NCI-H2171 (cell line): ENCODE measurements at regions not wholly inside any gene's neighbourhood (a gene's known extent, or its start where the extent isn't known, plus 50 kb on each side); places are given as distances from the start of the nearest gene placed in this dataset.

Experiments
- DNase-seq: peaks from one replicate; lab custom pipeline; 2025; lab: John Stamatoyannopoulos, UW

DNA sequence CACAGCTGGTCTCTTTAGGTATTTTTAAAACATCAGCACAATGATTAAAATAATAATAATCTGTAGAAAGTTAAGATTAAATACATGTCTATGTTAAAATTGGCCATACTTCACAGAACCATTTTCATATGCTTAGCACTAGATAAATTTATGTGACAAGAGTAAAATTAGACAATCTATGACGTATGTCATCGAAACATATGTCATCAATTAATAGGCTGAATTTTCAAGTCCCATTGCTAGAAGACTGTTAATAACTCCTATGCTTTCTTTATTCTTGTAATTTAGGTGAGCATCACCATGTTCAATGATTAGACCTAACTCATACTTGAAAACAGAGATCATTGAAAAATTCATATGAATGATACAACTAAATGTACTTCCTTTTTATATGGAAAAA is 593.3 kb upstream of the KCNMB2 start:
- no peak for DNase-seq

- DNase-seq = no peak
Measured at GRCh38 chr3:177944228-177944661, 592.0 kb upstream of the KCNMB2 start.

GRCh38 chr3:177946048-177946447 is 590.2 kb upstream of the KCNMB2 start:
- no peak for DNase-seq

DNA sequence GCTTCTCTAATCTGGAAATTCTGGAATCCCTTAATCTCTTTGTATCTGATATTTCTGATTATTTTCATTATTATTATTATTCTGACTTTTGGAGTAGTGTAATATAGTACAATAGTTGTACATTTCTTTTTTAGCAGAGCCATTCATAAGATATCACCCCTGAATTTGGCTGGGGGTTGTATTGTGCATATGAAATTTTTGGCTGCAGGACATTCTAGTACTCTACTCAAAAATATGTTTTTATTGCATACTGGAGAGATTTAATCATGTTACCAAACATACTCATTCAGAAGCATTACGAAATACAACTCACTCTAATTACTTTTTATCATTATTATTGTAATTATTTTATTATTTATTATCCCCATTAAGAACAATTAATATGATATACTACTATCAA is 589.7 kb upstream of the KCNMB2 start:
- no peak for DNase-seq

DNA sequence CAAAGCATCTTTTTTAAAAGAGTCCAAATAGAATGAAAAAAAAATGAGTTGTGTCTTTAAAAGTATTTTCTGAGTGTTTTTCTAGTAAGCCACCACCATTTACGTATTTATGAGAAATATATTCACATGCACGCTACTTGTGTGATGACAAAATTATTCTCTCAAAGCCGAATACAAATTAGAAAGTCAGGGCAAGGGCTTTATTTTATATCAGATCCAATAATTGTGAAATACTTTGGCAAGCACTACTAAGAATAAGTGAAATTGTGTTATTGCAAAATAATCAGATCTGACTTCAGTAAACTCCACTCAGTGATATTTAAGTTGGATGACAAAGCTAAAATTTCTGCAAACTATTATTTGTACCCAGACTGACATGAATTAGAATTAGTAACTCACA is 589.3 kb upstream of the KCNMB2 start:
- no peak for DNase-seq

DNA sequence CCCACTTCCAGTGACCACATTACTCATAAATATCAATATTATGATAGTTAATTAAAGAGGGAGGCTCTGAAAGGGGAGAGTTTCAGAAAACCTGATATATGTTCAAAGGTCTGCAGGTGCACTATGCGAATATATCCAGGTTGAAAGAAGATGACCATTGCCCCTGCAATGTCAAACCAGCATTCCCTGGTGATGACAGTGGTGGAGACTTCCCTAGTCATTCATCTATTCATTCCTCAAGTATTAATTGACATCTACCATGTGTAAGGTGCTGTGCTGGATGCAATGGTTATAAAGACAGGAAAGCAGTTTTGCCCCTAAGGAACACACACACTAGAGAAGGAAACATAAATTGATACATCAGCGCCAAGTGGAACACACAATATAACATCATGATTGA is 588.3 kb upstream of the KCNMB2 start:
- no peak for DNase-seq

GRCh38 chr3:177948716-177949425 is 587.4 kb upstream of the KCNMB2 start:
- no peak for DNase-seq

- no peak for DNase-seq
Measured at GRCh38 chr3:177959188-177959587, 577.0 kb upstream of the KCNMB2 start.

- DNase-seq = no peak
Measured at GRCh38 chr3:177960014-177960413, 576.2 kb upstream of the KCNMB2 start.

- DNase-seq = no peak
Measured at GRCh38 chr3:177960722-177961121, 575.5 kb upstream of the KCNMB2 start.

GRCh38 chr3:177961784-177962183 is 574.5 kb upstream of the KCNMB2 start:
- no peak for DNase-seq

GRCh38 chr3:177966493-177966892 is 569.7 kb upstream of the KCNMB2 start:
- no peak for DNase-seq

- no peak for DNase-seq
Measured at GRCh38 chr3:177968891-177969290, 567.3 kb upstream of the KCNMB2 start.

DNA sequence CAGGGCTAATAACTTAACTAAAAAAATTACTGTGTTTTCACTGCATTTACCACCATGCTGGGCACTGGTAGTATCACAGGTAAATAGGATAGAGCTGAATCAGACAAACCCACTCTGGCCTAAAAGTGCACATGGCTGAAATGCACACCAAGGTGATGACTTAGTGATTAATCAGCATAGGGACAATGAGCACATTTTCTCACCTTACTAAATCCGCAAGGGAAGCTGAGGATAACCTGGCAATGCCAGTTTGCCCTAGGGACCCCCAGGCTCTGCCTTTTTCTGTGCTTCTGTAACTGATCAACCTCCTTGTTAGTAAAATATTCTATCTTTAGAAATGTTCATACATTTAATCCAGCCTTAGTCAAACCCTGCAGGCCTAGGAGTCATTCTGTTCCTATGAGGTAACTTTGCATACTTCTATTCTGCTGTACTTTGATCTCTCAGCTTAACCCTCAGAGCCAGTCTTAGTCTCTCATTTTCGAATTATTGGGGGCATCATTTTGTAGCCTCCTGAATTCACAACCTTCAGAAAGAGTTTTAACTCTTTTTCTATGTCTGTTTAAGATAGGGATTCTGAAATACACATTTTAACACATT is 562.9 kb upstream of the KCNMB2 start:
- DNase-seq = no peak

DNA sequence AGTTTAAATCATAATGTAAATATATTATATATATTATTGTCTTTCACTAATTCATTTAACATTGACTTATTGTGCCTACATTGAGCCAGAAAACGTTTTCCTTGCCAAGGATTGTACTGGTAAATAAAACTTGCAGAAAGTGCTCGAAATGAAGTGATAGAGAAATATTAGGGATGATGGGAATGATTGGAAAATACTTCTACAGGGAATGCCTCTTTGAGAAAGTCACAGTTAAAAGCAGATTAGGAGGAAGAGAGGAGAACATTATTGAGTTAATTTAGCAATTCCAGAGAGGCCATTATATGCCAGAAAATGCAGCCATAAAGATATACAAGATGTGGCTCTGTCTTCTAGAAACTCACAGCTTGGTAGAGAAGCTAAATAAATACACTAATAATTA is 560.0 kb upstream of the KCNMB2 start:
- DNase-seq = no peak

GRCh38 chr3:177976866-177977265 is 559.4 kb upstream of the KCNMB2 start:
- no peak for DNase-seq

DNA sequence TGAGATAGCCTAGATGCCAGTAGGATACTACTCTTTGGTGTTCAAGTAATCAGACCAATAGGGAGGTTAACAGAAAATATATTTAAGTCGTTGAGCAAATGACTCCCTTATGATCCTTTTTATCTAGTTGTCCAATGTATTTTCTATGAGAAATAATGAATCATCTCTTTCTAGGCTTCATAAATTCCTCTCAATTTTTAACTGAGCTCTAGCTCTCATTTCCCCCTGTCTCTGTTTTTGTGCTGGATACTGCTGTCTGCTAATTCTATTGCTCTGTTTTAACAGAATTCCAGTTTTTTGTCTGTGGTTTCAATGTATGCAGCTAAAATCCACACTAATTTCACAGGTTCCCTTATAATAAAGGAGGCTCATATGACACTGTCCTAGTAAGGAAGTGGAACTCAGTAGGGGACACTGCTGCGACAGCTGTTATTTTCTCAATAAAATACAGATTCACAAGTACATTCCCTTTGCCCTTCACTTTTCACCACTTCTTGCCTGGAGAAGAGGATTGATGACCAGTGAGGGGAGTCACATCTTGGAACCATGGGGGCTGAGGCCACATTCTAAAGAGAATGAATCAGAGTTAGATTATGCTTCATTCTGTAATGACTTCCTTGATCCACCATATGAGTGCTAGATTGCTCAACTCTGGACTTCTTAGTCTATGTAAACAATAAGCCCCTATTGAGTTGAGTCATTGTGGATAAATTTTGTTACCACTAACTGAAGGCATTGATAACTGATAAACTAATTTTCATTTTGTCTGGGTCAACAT is 558.7 kb upstream of the KCNMB2 start:
- DNase-seq = no peak

DNA sequence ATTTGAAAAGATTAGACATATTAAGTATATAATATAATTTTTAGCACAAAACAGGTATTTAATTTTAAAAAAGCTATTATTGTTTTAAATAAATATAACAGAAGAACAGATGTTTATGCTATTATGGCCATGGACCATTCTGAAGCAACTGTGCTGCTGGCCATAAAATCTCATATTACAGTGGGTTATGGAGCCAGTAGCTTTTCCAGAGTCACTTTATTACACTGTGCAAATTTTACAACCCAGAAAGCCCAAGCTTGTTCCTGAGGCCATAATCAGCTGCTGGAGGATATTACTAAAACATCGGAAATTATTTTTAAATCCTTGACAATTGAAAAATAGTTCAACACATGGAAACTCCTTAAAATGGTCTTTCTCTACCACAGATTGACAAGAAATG is 557.3 kb upstream of the KCNMB2 start:
- no peak for DNase-seq

DNA sequence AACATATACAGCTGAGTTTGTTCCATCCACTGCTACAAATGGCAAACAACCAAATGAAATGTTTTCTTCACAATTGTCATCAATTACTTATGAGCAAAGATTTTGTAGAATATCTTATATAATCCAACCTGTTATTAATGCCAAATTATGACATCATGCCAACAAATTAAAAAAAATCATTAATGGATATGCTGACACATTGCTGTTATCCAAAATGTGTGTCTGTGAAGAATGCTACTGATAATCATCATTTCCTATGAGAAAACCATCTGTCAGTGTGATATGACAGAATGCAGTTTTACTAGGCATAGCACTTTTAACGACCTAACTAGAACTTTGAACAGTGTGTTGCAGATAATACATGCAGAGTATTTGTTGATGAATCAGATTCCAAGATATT is 556.5 kb upstream of the KCNMB2 start:
- peak; percentile 1 for DNase-seq

GRCh38 chr3:177981576-177981975 is 554.7 kb upstream of the KCNMB2 start:
- no peak for DNase-seq

- DNase-seq = no peak
Measured at GRCh38 chr3:177982034-177982433, 554.2 kb upstream of the KCNMB2 start.

DNA sequence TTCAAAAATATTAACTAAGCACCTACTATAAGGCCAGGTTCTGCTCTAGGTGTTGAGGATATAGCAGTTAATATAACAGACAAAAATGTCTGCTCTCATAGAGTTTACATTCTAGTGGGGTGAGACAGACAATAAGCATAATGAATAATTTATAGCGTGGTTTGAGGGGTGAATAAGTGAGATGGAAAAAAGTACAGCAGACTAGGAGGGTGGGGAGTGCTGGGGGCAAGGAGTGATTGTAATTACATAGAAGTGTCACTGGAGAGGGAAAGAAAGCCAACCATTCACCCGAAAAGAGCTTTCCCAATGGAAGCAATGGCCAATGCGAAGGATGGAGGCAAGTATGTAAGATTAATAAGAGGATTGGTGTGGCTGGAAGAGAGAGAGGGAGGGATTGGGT is 552.9 kb upstream of the KCNMB2 start:
- DNase-seq = no peak
